T-cell (primary cell): ENCODE measurements at regions not wholly inside any gene's neighbourhood (a gene's known extent, or its start where the extent isn't known, plus 50 kb on each side); places are given as distances from the start of the nearest gene placed in this dataset.

Experiments used
- ATAC-seq, 4 experiments: fragments of 200-7000 bp in 3 of 4; fragments of 150-1000 bp in 1 of 4; cut with Tn5 transposase; replicated peaks in 1 of 4; 1 replicate in 3 of 4; 2 replicates in 1 of 4; pipeline ENCODE4 v1.10.0; 2021; ENCODE audit warnings: moderate library complexity in 3 of 4, mild to moderate bottlenecking in 2 of 4, moderate number of reproducible peaks in 1 of 4
- CTCF ChIA-PET, 2 donors: fragments of 300-600 bp; sonication (Branson Sonifier 250); formaldehyde crosslinking; loops; one replicate each; lab custom pipeline; 2022; ENCODE audit warnings: antibody characterized with exemption in 2 of 2; lab: Charles Lee
- POLR2A ChIA-PET, 2 donors: fragments of 300-600 bp; sonication (Branson Sonifier 250); formaldehyde crosslinking; loops; one replicate each; lab custom pipeline; 2022; ENCODE audit warnings: antibody characterized with exemption in 2 of 2; lab: Charles Lee
- DNase-seq, 35 experiments: peaks; one replicate each; pipeline versions ENCODE4 v3.0.0 to v3.0.0-alpha.2; 2013 to 2023
- H3K27ac ChIP-seq: one replicate; pipeline ENCODE4 v1.5.1; 2013; ENCODE audit warnings: low read length
- H3K27me3 ChIP-seq, 2 experiments: replicated peaks in 1 of 2; 1 replicate in 1 of 2; 2 replicates in 1 of 2; pipeline versions ENCODE4 v1.6.1 to v1.7.0; 2013; ENCODE audit warnings: low read length in 1 of 2, mixed read lengths in 1 of 2; ENCODE audit not compliant: control insufficient read depth in 2 of 2, insufficient read depth in 2 of 2; ENCODE audit errors: extremely low read depth in 1 of 2
- H3K36me3 ChIP-seq, 2 donors: 1 replicate in 1 of 2; 2 replicates in 1 of 2; pipeline versions ENCODE4 v1.6.1 to v1.7.0; 2013; ENCODE audit warnings: low read length in 1 of 2; ENCODE audit not compliant: control insufficient read depth in 2 of 2, insufficient read depth in 1 of 2; ENCODE audit errors: extremely low read depth in 1 of 2
- H3K4me1 ChIP-seq, 2 experiments: 1 replicate in 1 of 2; 2 replicates in 1 of 2; pipeline versions ENCODE4 v1.6.1 to v1.7.0; 2013; ENCODE audit warnings: low read length in 2 of 2, mixed read lengths in 1 of 2; ENCODE audit not compliant: insufficient read depth in 2 of 2, control insufficient read depth in 1 of 2; ENCODE audit errors: extremely low read depth in 1 of 2
- H3K4me3 ChIP-seq, 2 donors: 1 replicate in 1 of 2; 2 replicates in 1 of 2; pipeline versions ENCODE4 v1.5.1 to v1.7.0; 2013; ENCODE audit warnings: mild to moderate bottlenecking in 2 of 2, low read length in 1 of 2, moderate library complexity in 1 of 2; ENCODE audit not compliant: control insufficient read depth in 1 of 2; ENCODE audit errors: extremely low read depth in 1 of 2
- H3K9me3 ChIP-seq: 2 replicates; pipeline ENCODE4 v1.7.0; 2013
- H3K27ac Mint-ChIP-seq, 2 donors: one replicate each; pipeline ENCODE4 v1.8.0; 2020 to 2021; ENCODE audit warnings: mild to moderate bottlenecking in 2 of 2, mixed read lengths in 2 of 2
- H3K27me3 Mint-ChIP-seq, 2 donors: one replicate each; pipeline ENCODE4 v1.8.0; 2021 to 2022; ENCODE audit warnings: mixed read lengths in 2 of 2
- H3K36me3 Mint-ChIP-seq: one replicate; pipeline ENCODE4 v1.8.0; 2021; ENCODE audit warnings: mixed read lengths
- H3K4me1 Mint-ChIP-seq, 3 donors: one replicate each; pipeline ENCODE4 v1.8.0; 2020 to 2022; ENCODE audit warnings: mixed read lengths in 3 of 3, mild to moderate bottlenecking in 1 of 3
- H3K4me3 Mint-ChIP-seq, 3 donors: one replicate each; pipeline ENCODE4 v1.8.0; 2020 to 2022; ENCODE audit warnings: mild to moderate bottlenecking in 3 of 3, mixed read lengths in 3 of 3, moderate library complexity in 3 of 3
- H3K9me3 Mint-ChIP-seq, 3 donors: one replicate each; pipeline ENCODE4 v1.8.0; 2020 to 2022; ENCODE audit warnings: mixed read lengths in 3 of 3
- WGBS: methylation state at CpG from one replicate; pipeline ENCODE4 v1.1.5; 2013; ENCODE audit warnings: missing lambda C conversion rate; ENCODE audit not compliant: insufficient coverage; 5-methylcytosine and 5-hydroxymethylcytosine counted together

DNA sequence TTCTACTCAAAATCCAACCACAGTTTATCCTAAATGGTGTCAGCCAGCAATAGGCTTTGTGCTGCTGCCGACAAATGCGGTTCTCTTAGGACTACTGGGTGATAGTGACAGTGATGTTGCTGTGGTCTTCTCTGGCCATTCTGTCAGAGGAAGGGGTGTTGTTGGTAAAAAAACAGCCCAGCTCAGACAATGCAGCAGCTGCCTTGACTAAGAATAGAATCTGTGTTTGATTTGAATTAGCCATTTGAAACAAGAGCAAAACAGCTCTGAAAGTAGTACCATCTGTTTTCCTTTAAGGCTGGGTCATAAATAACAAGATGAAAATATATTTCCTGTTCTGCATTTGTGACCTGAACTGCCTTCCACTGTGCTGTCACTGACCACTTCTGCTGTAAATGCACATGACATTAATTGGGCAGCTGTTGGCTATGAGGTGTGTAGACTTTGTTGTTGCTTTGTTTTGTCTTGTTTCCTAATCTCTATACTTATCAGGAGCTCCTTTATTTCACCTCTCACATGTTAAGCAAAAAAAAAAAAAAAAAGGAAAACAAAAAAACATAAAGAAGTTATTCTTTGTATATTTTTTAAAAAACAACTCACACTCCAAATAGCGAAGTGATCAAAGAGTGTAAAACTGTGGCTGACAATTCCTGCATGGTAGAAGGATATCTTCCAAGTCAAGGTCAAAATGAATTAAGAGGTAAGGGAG, 497.8 kb upstream of the ARID1B start:
- H3K4me3 ChIP-seq = no peak overlapping the region
- H3K9me3 Mint-ChIP-seq = peaks cover 0 to 4% (median 4%) of the 10 kb centered on the region in 3 donors
- POLR2A ChIA-PET = interaction anchor here (0.6 kb wide), 3 partner anchors 33 to 821 kb away, joined by 6 to 14 read pairs (median 7); no protein-coding TSS in a partner anchor
- H3K4me1 ChIP-seq = no peaks in the 10 kb centered on the region
- no CpG with 5 or more reads among the region's 3 CpGs for whole genome bisulfite sequencing
- no peaks in the 10 kb centered on the region for H3K27me3 ChIP-seq
- H3K36me3 ChIP-seq = no peaks in the 10 kb centered on the region
- ATAC-seq (no peak), DNase-seq (no peak)
- H3K27ac Mint-ChIP-seq = no peak overlapping the region
- CTCF ChIA-PET = interaction anchor here (0.6 to 0.7 kb wide), 4 partner anchors 188 to 372 kb away, joined by 4 to 7 read pairs (median 6); no protein-coding TSS in a partner anchor
- H3K36me3 Mint-ChIP-seq = peaks cover 20% of the 10 kb centered on the region
- H3K4me1 Mint-ChIP-seq = peaks cover 0 to 5% (median 0%) of the 10 kb centered on the region in 3 donors
- no peak overlapping the region for H3K4me3 Mint-ChIP-seq
- peaks cover 3 to 8% of the 10 kb centered on the region in 2 donors for H3K27me3 Mint-ChIP-seq
- no peak overlapping the region for H3K27ac ChIP-seq
- no peaks in the 10 kb centered on the region for H3K9me3 ChIP-seq

DNA sequence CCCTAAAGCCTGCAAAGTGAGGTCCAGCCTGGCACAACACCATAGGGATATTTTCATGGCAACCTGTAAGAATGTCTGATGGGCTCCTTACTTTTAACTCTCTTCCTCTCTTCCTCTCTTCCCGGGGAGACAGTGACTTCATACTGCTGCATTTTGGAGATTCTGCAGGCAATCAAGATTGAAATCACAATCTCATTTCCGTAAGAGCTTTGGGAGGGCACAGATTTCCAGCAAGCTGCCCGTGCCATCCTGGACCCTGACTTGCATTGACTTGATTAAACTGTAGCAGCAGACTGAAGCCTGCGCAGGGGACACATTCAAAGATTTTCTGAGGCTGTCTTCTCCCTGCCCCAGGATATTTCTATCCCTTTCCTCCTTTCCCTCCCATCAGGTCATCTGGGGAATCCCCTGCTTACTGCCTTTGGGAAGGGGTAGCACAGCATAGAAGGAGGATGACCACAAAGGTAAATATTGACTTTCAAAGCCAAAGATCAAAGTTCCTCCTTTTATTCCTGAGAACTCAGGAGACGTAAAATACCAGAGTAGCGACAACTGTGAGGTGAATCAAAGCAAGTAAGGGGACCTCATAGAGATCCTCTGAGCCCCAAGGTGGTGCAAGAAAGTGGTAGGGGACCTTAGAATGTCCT, 504.0 kb upstream of the ARID1B start:
- POLR2A ChIA-PET = no interaction called here
- no peaks in the 10 kb centered on the region for H3K36me3 ChIP-seq
- CTCF ChIA-PET = interaction anchor here in 1 of 2 donors (0.6 kb wide), 1 partner anchor 9 kb away, joined by 6 read pairs; no protein-coding TSS in a partner anchor
- H3K27ac ChIP-seq = no peak overlapping the region
- no peaks in the 10 kb centered on the region for H3K9me3 ChIP-seq
- DNase-seq (no peak), ATAC-seq (no peak)
- no peak overlapping the region for H3K27ac Mint-ChIP-seq
- peaks cover 8% of the 10 kb centered on the region for H3K36me3 Mint-ChIP-seq
- no peak overlapping the region for H3K4me3 Mint-ChIP-seq
- H3K27me3 ChIP-seq = no peaks in the 10 kb centered on the region
- 89% methylated on average over 4 of the region's 6 CpGs for WGBS
- peaks cover 0 to 4% (median 4%) of the 10 kb centered on the region in 3 donors for H3K9me3 Mint-ChIP-seq
- peaks cover 0 to 8% of the 10 kb centered on the region in 2 donors for H3K27me3 Mint-ChIP-seq
- peaks cover 6 to 16% of the 10 kb centered on the region in 2 experiments for H3K4me1 ChIP-seq
- peaks cover 18 to 22% (median 20%) of the 10 kb centered on the region in 3 donors for H3K4me1 Mint-ChIP-seq
- no peak overlapping the region for H3K4me3 ChIP-seq

GRCh38 chr6:156269751-156270369, 507.3 kb upstream of the ARID1B start:
- H3K36me3 Mint-ChIP-seq = peaks cover 6% of the 10 kb centered on the region
- Histone ChIP-seq H3K27me3 (no peaks in the 10 kb centered on the region), H3K27ac (no peak overlapping the region), H3K4me1 (peaks cover 6 to 16% of the 10 kb centered on the region in 2 experiments), H3K9me3 (no peaks in the 10 kb centered on the region), H3K36me3 (no peaks in the 10 kb centered on the region), H3K4me3 (peak overlapping the region in 1 of 2 donors; percentile 74)
- CTCF ChIA-PET = no interaction called here
- peak overlapping the region; percentile 41 to 79 for H3K27ac Mint-ChIP-seq
- ATAC-seq = peak; percentile 66 to 86 (median 80)
- peak overlapping the region; percentile 58 to 67 (median 58) for H3K4me3 Mint-ChIP-seq
- H3K4me1 Mint-ChIP-seq = peaks cover 19 to 23% (median 20%) of the 10 kb centered on the region in 3 donors
- POLR2A ChIA-PET = no interaction called here
- 25% methylated on average over 7 of the region's 8 CpGs for WGBS
- peak in 19 of 35 experiments; percentile 1 to 55 (median 7) for DNase-seq
- H3K27me3 Mint-ChIP-seq = no peaks in the 10 kb centered on the region
- H3K9me3 Mint-ChIP-seq = peaks cover 0 to 2% (median 0%) of the 10 kb centered on the region in 3 donors

DNA sequence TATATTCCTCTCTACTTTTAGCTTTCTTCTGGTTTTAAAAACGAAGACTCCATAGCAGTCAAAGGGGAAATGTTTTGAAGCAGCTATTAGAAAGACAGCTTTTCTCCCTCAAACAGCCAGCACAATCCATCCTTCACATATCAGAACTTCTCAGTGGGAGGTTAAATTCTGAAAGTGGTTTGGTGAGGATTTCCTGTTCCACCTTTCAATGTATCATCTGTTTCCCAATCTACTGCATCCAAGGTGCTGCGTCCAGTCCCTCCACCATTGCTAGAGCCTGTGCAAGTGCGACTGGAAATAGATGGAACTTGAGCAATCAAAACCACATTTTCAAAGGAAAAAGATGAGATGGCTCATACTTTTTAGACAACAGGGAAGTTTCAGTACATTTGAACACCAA, 508.3 kb upstream of the ARID1B start:
- peaks cover 19 to 23% (median 20%) of the 10 kb centered on the region in 3 donors for H3K4me1 Mint-ChIP-seq
- H3K27me3 Mint-ChIP-seq = no peaks in the 10 kb centered on the region
- H3K4me3 Mint-ChIP-seq = peak overlapping the region; percentile 40 to 67 (median 58)
- no peak overlapping the region for H3K27ac ChIP-seq
- POLR2A ChIA-PET = no interaction called here
- no peaks in the 10 kb centered on the region for H3K9me3 ChIP-seq
- H3K36me3 ChIP-seq = no peaks in the 10 kb centered on the region
- peaks cover 6 to 16% of the 10 kb centered on the region in 2 experiments for H3K4me1 ChIP-seq
- CTCF ChIA-PET = no interaction called here
- H3K36me3 Mint-ChIP-seq = peaks cover 6% of the 10 kb centered on the region
- WGBS = 50% methylated on average over 1 of the region's 3 CpGs
- DNase-seq (no peak), ATAC-seq (peak in 1 of 4 experiments; percentile 23)
- peak overlapping the region; percentile 40 to 79 for H3K27ac Mint-ChIP-seq
- no peak overlapping the region for H3K4me3 ChIP-seq
- no peaks in the 10 kb centered on the region for H3K27me3 ChIP-seq
- H3K9me3 Mint-ChIP-seq = peaks cover 0 to 2% (median 0%) of the 10 kb centered on the region in 3 donors

- Mint-ChIP-seq H3K36me3 (peaks cover 17% of the 10 kb centered on the region), H3K4me1 (peaks cover 0 to 3% (median 0%) of the 10 kb centered on the region in 3 donors), H3K27ac (no peak overlapping the region), H3K9me3 (peaks cover 0 to 4% (median 2%) of the 10 kb centered on the region in 3 donors), H3K27me3 (no peaks in the 10 kb centered on the region), H3K4me3 (no peak overlapping the region)
- Histone ChIP-seq H3K9me3 (no peaks in the 10 kb centered on the region), H3K27ac (no peak overlapping the region), H3K4me1 (no peaks in the 10 kb centered on the region), H3K36me3 (no peaks in the 10 kb centered on the region), H3K4me3 (no peak overlapping the region), H3K27me3 (no peaks in the 10 kb centered on the region)
- ChIA-PET CTCF (interaction anchor here (0.6 to 0.7 kb wide), 2 partner anchors 54 to 848 kb away, joined by 3 to 4 read pairs; no protein-coding TSS in a partner anchor), POLR2A (no interaction called here)
- ATAC-seq = no peak
- no CpG with 5 or more reads among the region's 3 CpGs for WGBS
- no peak for DNase-seq
Observed at GRCh38 chr6:156262014-156262413, 515.2 kb upstream of the ARID1B start.

- WGBS = 91% methylated on average over 1 of the region's 3 CpGs
- POLR2A ChIA-PET = no interaction called here
Observed at GRCh38 chr6:156260815-156261214, 516.4 kb upstream of the ARID1B start.

More at GRCh38 chr6:156260815-156261214, 516.4 kb upstream of the ARID1B start:
- H3K27me3 ChIP-seq = no peaks in the 10 kb centered on the region
- no peaks in the 10 kb centered on the region for H3K36me3 ChIP-seq
- no peak overlapping the region for H3K4me3 ChIP-seq
- DNase-seq (no peak), ATAC-seq (no peak)
- Mint-ChIP-seq H3K4me1 (peaks cover 0 to 4% (median 3%) of the 10 kb centered on the region in 3 donors), H3K27ac (no peak overlapping the region), H3K9me3 (peaks cover 0 to 4% (median 0%) of the 10 kb centered on the region in 3 donors), H3K36me3 (peaks cover 13% of the 10 kb centered on the region), H3K27me3 (no peaks in the 10 kb centered on the region), H3K4me3 (no peak overlapping the region)
- no peak overlapping the region for H3K27ac ChIP-seq
- CTCF ChIA-PET = no interaction called here
- H3K4me1 ChIP-seq = no peaks in the 10 kb centered on the region
- H3K9me3 ChIP-seq = no peaks in the 10 kb centered on the region
